ENCODE measurements at regions not wholly inside any gene's neighbourhood (a gene's known extent, or its start where the extent isn't known, plus 50 kb on each side); places are given as distances from the start of the nearest gene placed in this dataset.

GRCh38 chr10:61316676-61317265 is 136.4 kb downstream of the TMEM26 start:
- H3K27me3 ChIP-seq (ENCODE audit: control insufficient read depth, insufficient read depth, low read length), result no peaks in the 10 kb centered on the region
- H3K9ac ChIP-seq, result no peak overlapping the region
- no peaks in the 10 kb centered on the region for H3K36me3 ChIP-seq (ENCODE audit: control insufficient read depth, insufficient read depth, low read length)
- H2AFZ ChIP-seq, result no peak overlapping the region
- TF ChIP-seq, protein P1, sequence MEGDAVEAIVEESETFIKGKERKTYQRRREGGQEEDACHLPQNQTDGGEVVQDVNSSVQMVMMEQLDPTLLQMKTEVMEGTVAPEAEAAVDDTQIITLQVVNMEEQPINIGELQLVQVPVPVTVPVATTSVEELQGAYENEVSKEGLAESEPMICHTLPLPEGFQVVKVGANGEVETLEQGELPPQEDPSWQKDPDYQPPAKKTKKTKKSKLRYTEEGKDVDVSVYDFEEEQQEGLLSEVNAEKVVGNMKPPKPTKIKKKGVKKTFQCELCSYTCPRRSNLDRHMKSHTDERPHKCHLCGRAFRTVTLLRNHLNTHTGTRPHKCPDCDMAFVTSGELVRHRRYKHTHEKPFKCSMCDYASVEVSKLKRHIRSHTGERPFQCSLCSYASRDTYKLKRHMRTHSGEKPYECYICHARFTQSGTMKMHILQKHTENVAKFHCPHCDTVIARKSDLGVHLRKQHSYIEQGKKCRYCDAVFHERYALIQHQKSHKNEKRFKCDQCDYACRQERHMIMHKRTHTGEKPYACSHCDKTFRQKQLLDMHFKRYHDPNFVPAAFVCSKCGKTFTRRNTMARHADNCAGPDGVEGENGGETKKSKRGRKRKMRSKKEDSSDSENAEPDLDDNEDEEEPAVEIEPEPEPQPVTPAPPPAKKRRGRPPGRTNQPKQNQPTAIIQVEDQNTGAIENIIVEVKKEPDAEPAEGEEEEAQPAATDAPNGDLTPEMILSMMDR (IDR thresholded peaks at IDR 0.05), result no peak
- H3K9me3 ChIP-seq (ENCODE audit: control insufficient read depth, low read length), result no peaks in the 10 kb centered on the region
- H3K4me2 ChIP-seq (ENCODE audit: low read length), result no peak overlapping the region
- no peaks in the 10 kb centered on the region for H3K79me2 ChIP-seq
- H3K4me1 ChIP-seq, result no peaks in the 10 kb centered on the region
- no peak overlapping the region for H3K4me3 ChIP-seq (ENCODE audit: low read depth, low read length)
- no peak overlapping the region for H3K27ac ChIP-seq

DNA sequence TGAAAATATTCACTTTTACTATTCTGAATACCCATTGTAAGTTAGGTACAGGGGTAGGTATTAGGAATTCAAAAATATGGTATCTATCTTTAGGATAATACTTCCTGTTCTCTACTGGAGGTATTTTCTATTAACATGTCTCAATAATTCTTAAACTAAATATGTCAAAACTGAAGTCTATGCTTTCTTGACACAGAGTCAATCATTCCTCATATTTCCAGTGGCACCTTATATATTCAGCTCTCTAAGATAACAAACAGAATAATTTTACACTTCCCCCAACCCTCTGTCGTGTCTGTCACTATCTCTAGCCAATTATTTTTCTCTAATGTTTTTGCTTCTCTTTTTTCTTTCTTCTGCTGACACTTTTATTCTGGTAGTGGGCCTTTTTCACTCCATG is 138.9 kb downstream of the TMEM26 start:
- no peak overlapping the region for H3K4me2 ChIP-seq (ENCODE audit: low read length)
- no peak overlapping the region for H2AFZ ChIP-seq

GRCh38 chr10:61313460-61313859 is 139.7 kb downstream of the TMEM26 start:
- no peaks in the 10 kb centered on the region for H3K4me1 ChIP-seq
- H3K27ac ChIP-seq, result no peak overlapping the region
- TF ChIP-seq, protein P1 (IDR thresholded peaks at IDR 0.05), result no peak
- no peaks in the 10 kb centered on the region for H3K36me3 ChIP-seq (ENCODE audit: control insufficient read depth, insufficient read depth, low read length)
- H3K4me2 ChIP-seq (ENCODE audit: low read length), result no peak overlapping the region
- H2AFZ ChIP-seq, result no peak overlapping the region
- no peaks in the 10 kb centered on the region for H3K9me3 ChIP-seq (ENCODE audit: control insufficient read depth, low read length)
- no peak overlapping the region for H3K9ac ChIP-seq
- no peaks in the 10 kb centered on the region for H3K79me2 ChIP-seq
- H3K27me3 ChIP-seq (ENCODE audit: control insufficient read depth, insufficient read depth, low read length), result no peaks in the 10 kb centered on the region
- no peak overlapping the region for H3K4me3 ChIP-seq (ENCODE audit: low read depth, low read length)

More for the DNA sequence above, 138.9 kb downstream of the TMEM26 start:
- H3K9me3 ChIP-seq (ENCODE audit: control insufficient read depth, low read length), result no peaks in the 10 kb centered on the region
- TF ChIP-seq, protein P1 (IDR thresholded peaks at IDR 0.05), result no peak
- H3K27me3 ChIP-seq (ENCODE audit: control insufficient read depth, insufficient read depth, low read length), result no peaks in the 10 kb centered on the region
- no peaks in the 10 kb centered on the region for H3K4me1 ChIP-seq
- no peaks in the 10 kb centered on the region for H3K36me3 ChIP-seq (ENCODE audit: control insufficient read depth, insufficient read depth, low read length)
- H3K4me3 ChIP-seq (ENCODE audit: low read depth, low read length), result no peak overlapping the region
- no peak overlapping the region for H3K27ac ChIP-seq
- no peaks in the 10 kb centered on the region for H3K79me2 ChIP-seq
- no peak overlapping the region for H3K9ac ChIP-seq

- Histone ChIP-seq H3K27me3 (ENCODE audit: control insufficient read depth, insufficient read depth, low read length) (no peaks in the 10 kb centered on the region), H3K9ac (no peak overlapping the region), H3K79me2 (no peaks in the 10 kb centered on the region), H3K27ac (no peak overlapping the region), H3K9me3 (ENCODE audit: control insufficient read depth, low read length) (no peaks in the 10 kb centered on the region), H3K4me2 (ENCODE audit: low read length) (no peak overlapping the region), H3K4me1 (no peaks in the 10 kb centered on the region), H2AFZ (no peak overlapping the region), H3K4me3 (ENCODE audit: low read depth, low read length) (no peak overlapping the region), H3K36me3 (ENCODE audit: control insufficient read depth, insufficient read depth, low read length) (no peaks in the 10 kb centered on the region)
- TF ChIP-seq, protein P1 (IDR thresholded peaks at IDR 0.05), result no peak
Measured at GRCh38 chr10:61304746-61305145, 148.4 kb downstream of the TMEM26 start.

DNA sequence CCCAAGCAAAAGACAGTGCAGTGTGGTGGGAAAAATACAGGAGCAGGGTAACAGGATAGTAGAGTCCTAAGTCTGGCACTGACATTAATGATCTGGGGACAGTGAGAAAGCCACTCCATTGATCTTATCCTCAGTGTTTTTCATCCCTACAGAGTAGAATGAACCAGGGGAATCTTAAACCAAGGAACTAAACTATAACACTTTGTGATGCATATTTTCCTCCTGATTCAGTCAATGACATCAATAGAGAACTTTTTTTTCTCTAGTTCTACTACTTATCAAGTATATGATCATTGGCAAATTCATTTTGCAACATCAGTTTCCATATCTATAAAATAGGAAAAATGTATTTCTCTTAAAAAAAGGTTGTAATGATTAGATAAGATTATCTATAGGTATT is 151.1 kb downstream of the TMEM26 start:
- H3K4me2 ChIP-seq (ENCODE audit: low read length), result no peak overlapping the region
- no peak overlapping the region for H3K27ac ChIP-seq
- no peak overlapping the region for H3K4me3 ChIP-seq (ENCODE audit: low read depth, low read length)
- no peaks in the 10 kb centered on the region for H3K4me1 ChIP-seq
- H3K27me3 ChIP-seq (ENCODE audit: control insufficient read depth, insufficient read depth, low read length), result no peaks in the 10 kb centered on the region
- no peaks in the 10 kb centered on the region for H3K9me3 ChIP-seq (ENCODE audit: control insufficient read depth, low read length)
- TF ChIP-seq, protein P1 (IDR thresholded peaks at IDR 0.05), result no peak
- H3K79me2 ChIP-seq, result no peaks in the 10 kb centered on the region
- H2AFZ ChIP-seq, result no peak overlapping the region
- H3K36me3 ChIP-seq (ENCODE audit: control insufficient read depth, insufficient read depth, low read length), result no peaks in the 10 kb centered on the region
- no peak overlapping the region for H3K9ac ChIP-seq

All from parathyroid adenoma (tissue), 2 donors.